Fibroblast of pulmonary artery (primary cell): ENCODE measurements at regions not wholly inside any gene's neighbourhood (a gene's known extent, or its start where the extent isn't known, plus 50 kb on each side); places are given as distances from the start of the nearest gene placed in this dataset.

ENCODE experiments used
- DNase-seq: peaks from one replicate; pipeline ENCODE4 v3.0.0-alpha.2; 2010; ENCODE audit warnings: low read depth
- H3K4me3 ChIP-seq: replicated peaks from 2 replicates; pipeline ENCODE4 v1.5.1; 2011; ENCODE audit warnings: low read depth, mild to moderate bottlenecking, control low read depth, low read length, moderate library complexity
- CTCF ChIP-seq: IDR thresholded peaks from 2 replicates; pipeline ENCODE4 v1.5.1; 2011; ENCODE audit warnings: mild to moderate bottlenecking, control low read depth, low read length, inconsistent platforms; ENCODE audit errors: missing control alignments

- no peak overlapping the region for H3K4me3 ChIP-seq
- TF ChIP-seq CTCF, result no peak
- DNase-seq, result no peak
These were observed 238.0 kb upstream of the IRX2 start for GRCh38 chr5:2989517-2989916.

DNA sequence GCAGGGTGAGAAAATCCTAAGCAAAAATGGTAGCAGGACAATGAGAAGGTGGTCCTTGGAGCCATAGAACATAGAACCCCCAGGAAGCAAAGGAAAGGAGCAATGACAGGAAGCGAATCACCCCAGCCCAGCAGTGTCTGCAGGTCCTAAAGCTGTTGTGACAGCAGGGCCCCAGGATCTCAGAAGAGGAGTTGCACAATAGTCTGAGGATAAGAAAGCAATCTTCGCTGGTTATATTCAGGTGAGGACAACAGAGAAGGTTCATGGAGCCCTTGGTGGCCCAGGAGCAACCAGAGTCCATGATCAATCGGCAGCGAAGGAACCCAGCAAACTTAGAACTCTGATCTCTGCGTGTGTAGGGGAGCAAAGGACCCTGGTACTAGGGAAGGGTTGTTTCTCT is 234.8 kb upstream of the IRX2 start:
- no peak for TF ChIP-seq CTCF

DNA sequence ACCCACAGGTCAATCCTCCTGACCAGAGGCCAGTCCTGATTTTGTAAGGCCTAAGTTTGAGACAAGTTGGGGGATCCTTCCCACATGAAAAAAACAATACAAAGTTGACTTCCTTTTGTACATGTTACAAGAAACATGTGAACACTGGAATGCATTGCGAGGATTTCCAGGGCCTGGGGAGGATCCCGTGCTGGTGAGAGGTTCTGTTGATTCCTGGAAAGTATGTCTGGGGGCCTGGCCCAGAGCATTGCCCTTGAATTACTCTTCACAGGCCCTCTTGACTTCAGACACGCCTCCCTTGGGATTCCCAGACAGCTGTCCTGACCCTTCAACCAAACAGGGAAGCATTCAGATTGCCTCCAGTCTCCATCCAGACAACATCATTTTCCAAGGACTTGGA is 234.2 kb upstream of the IRX2 start:
- H3K4me3 ChIP-seq, result no peak overlapping the region
- no peak for DNase-seq
- no peak for TF ChIP-seq CTCF

More for the DNA sequence above, 234.8 kb upstream of the IRX2 start:
- DNase-seq, result no peak
- H3K4me3 ChIP-seq, result no peak overlapping the region

GRCh38 chr5:2983583-2984300 is 232.3 kb upstream of the IRX2 start:
- H3K4me3 ChIP-seq, result no peak overlapping the region
- DNase-seq, result no peak
- no peak for TF ChIP-seq CTCF

- H3K4me3 ChIP-seq, result no peak overlapping the region
- no peak for TF ChIP-seq CTCF
- no peak for DNase-seq
These were observed 230.2 kb upstream of the IRX2 start for GRCh38 chr5:2981652-2982051.

DNA sequence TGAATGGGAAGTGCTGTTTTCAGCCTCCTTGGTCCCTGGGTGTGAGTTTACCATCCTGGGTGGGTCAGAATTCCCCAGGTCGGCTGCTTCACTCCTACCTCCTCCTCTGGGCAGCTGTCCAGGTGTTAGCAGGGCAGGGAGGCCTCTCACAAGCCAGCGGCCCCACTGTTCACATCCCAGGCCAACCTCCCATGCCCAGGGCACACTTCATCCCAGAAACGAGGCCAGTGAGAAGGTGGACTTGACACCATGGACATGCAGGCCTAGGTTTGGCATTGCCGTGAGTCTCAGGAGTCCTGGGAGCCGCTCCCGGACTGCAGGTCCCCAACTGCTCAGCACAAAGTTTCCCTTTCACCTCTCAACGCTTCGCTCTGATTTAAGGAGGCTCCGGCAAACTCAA is 229.6 kb upstream of the IRX2 start:
- TF ChIP-seq CTCF, result no peak
- DNase-seq, result no peak
- H3K4me3 ChIP-seq, result no peak overlapping the region

GRCh38 chr5:2960294-2960693 is 208.8 kb upstream of the IRX2 start:
- no peak overlapping the region for H3K4me3 ChIP-seq
- no peak for TF ChIP-seq CTCF
- no peak for DNase-seq
